ENCODE measurements at regions not wholly inside any gene's neighbourhood (a gene's known extent, or its start where the extent isn't known, plus 50 kb on each side); places are given as distances from the start of the nearest gene placed in this dataset.

GRCh38 chr9:89779405-89780203 lies 174.8 kb downstream of the GADD45G start:
- TF ChIP-seq POLR2A (IDR thresholded peaks at IDR 0.05) (no peak), POLR2AphosphoS5 (IDR thresholded peaks at IDR 0.05) (no peak), CTCF (IDR thresholded peaks at IDR 0.05) (no peak)
